Activated CD4-positive, alpha-beta T cell treated with anti-CD3 and anti-CD28 coated beads, Interleukin-2, amount 10 ng/mL, durations not matched to agents 24 days and 14 days (primary cell): ENCODE measurements at regions not wholly inside any gene's neighbourhood (a gene's known extent, or its start where the extent isn't known, plus 50 kb on each side); places are given as distances from the start of the nearest gene placed in this dataset.
"Not testable (repeated sequence)": the region's sequence is repeated elsewhere in the genome, so short reads cannot be mapped to it uniquely, and the experiment has no call there.

ENCODE experiments used
- DNase-seq: peaks from one replicate; pipeline ENCODE4 v3.0.0; 2022
- H3K27ac Mint-ChIP-seq: one replicate; pipeline ENCODE4 v1.8.0; 2022; ENCODE audit warnings: mild to moderate bottlenecking, mixed read lengths
- H3K27me3 Mint-ChIP-seq: one replicate; pipeline ENCODE4 v1.8.0; 2022; ENCODE audit warnings: mixed read lengths
- H3K36me3 Mint-ChIP-seq: one replicate; pipeline ENCODE4 v1.8.0; 2022; ENCODE audit warnings: low read depth, mild to moderate bottlenecking, mixed read lengths
- H3K4me1 Mint-ChIP-seq: one replicate; pipeline ENCODE4 v1.8.0; 2021; ENCODE audit warnings: mixed read lengths
- H3K4me3 Mint-ChIP-seq: one replicate; pipeline ENCODE4 v1.8.0; 2022; ENCODE audit warnings: mild to moderate bottlenecking, moderate library complexity, mixed read lengths
- H3K9me3 Mint-ChIP-seq: one replicate; pipeline ENCODE4 v1.8.0; 2021; ENCODE audit warnings: mixed read lengths
- intact Hi-C: fragments of 100-400 bp; cut with micrococcal nuclease; formaldehyde crosslinking; loops from one replicate; pipeline ENCODE4 v1.15.1; 2023

DNA sequence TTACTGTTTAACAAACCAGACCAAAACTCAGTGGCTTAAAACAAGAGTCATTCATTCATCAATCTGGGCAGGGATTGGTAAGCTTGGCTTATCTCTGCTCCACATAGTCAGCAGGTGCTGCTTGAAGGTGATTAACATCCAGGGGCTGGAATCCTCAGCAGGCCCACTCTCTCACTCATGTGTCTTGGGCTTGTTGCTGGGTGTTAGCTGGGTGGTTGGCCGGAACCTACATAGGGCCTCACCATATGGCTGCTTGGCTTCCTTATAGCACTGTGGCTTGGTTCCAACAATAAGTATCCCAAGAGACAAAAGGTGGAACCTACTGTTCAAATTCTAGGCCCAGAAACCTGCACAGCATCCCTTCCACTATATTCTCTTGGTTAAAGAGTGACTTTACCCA, 125.0 kb downstream of the RASGEF1B start:
- intact Hi-C loops: no loop called here

DNA sequence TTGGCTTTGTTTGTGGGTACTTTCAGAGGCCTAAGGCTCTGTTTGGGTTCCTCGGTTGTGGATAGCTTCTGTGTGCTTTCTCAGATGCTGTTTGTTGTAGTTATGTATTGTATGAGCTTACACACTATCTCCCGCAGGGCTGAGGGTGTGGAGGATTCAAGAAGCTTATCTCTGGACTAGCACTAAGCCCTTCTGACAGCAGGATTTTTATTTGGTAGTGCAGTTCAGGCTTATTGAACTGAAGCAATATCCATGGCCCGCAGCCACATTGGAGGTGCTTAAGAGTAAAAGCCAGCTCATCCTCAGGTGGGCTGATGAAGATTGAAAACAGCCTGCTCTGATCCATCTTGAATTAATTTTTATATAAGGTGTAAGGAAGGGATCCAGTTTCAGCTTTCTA, 128.2 kb downstream of the RASGEF1B start:
- Mint-ChIP-seq H3K36me3 (no peaks in the 10 kb centered on the region), H3K4me1 (no peaks in the 10 kb centered on the region), H3K4me3 (no peak overlapping the region), H3K27me3 (peaks cover 6% of the 10 kb centered on the region), H3K9me3 (peaks cover 5% of the 10 kb centered on the region), H3K27ac (no peak overlapping the region)
- intact Hi-C loops: no loop called here
- no peak for DNase-seq

More for the DNA sequence above, 125.0 kb downstream of the RASGEF1B start:
- H3K9me3 Mint-ChIP-seq: no peaks in the 10 kb centered on the region
- DNase-seq: no peak
- H3K27me3 Mint-ChIP-seq: peaks cover 2% of the 10 kb centered on the region
- H3K4me1 Mint-ChIP-seq: no peaks in the 10 kb centered on the region
- H3K27ac Mint-ChIP-seq: no peak overlapping the region
- no peak overlapping the region for H3K4me3 Mint-ChIP-seq
- no peaks in the 10 kb centered on the region for H3K36me3 Mint-ChIP-seq

GRCh38 chr4:81343046-81343445, 128.0 kb upstream of the PRKG2 start:
- DNase-seq: no peak
- intact Hi-C loops: no loop called here
- H3K4me1 Mint-ChIP-seq: no peaks in the 10 kb centered on the region
- H3K4me3 Mint-ChIP-seq: no peak overlapping the region
- H3K9me3 Mint-ChIP-seq: peaks cover 5% of the 10 kb centered on the region
- H3K27me3 Mint-ChIP-seq: peaks cover 6% of the 10 kb centered on the region
- no peak overlapping the region for H3K27ac Mint-ChIP-seq
- no peaks in the 10 kb centered on the region for H3K36me3 Mint-ChIP-seq

DNA sequence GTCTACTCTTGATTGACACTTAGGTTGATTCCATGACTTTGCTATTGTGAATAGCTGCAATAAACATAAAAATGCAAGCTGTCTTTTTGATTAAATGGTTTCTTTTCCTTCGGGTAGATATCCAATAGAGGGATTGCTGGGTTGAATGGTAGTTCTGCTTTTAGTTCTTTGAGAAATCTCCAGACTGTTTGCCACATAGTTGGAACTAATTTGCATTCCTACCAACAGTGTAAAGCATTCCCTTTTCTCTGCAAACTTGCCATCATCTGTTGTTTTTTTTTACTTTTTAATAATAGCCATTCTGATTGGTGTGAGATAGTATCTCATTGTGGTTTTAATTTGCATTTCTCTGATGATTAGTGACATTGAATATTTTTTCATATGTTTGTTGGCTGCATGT, 122.2 kb upstream of the PRKG2 start:
- intact Hi-C loops: no loop called here
- no peak for DNase-seq

DNA sequence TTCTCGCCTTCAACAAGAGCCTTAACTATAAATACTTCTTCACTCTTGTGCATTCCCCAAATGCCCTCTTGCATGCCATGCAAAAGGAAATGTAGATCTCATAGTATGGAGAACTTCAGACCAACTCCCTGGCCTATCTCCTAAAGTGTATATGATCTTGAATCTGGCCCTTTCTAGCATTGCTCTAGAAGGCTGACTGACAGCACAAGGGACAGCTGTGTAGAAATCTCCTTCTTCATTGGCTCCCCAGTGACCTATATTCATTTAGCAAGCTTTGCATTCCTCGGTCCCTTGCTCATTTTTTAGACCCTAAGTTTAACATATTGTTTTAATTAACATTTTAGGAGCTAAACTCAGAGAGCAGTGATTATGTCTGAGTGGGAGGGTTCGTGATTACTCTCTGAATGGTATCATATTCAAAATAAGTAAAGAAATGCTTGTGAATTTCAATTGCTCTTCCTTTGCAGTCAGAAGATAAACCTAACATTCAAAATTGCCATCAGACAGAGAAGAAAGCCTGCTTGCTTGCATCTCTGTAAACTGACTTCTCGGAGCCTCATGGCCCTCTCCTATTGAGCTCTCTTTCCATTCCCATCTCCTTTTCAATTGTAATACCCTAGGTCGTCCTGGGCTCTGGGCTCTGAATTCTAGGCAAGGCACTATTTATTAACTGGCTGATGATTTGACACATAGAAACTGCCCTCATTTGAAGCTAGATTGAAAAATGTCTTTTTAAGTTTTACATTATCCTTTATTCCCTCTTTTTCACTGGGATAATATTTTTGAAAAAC, 120.3 kb upstream of the PRKG2 start:
- no peak for DNase-seq
- no peaks in the 10 kb centered on the region for H3K4me1 Mint-ChIP-seq
- H3K36me3 Mint-ChIP-seq: no peaks in the 10 kb centered on the region
- no peaks in the 10 kb centered on the region for H3K9me3 Mint-ChIP-seq
- intact Hi-C loops: no loop called here
- H3K4me3 Mint-ChIP-seq: no peak overlapping the region
- H3K27ac Mint-ChIP-seq: no peak overlapping the region
- peaks cover 3% of the 10 kb centered on the region for H3K27me3 Mint-ChIP-seq

More for the DNA sequence above, 122.2 kb upstream of the PRKG2 start:
- H3K27me3 Mint-ChIP-seq: peaks cover 8% of the 10 kb centered on the region
- no peak overlapping the region for H3K4me3 Mint-ChIP-seq
- no peaks in the 10 kb centered on the region for H3K4me1 Mint-ChIP-seq
- peaks cover 5% of the 10 kb centered on the region for H3K9me3 Mint-ChIP-seq
- no peak overlapping the region for H3K27ac Mint-ChIP-seq
- H3K36me3 Mint-ChIP-seq: no peaks in the 10 kb centered on the region

DNA sequence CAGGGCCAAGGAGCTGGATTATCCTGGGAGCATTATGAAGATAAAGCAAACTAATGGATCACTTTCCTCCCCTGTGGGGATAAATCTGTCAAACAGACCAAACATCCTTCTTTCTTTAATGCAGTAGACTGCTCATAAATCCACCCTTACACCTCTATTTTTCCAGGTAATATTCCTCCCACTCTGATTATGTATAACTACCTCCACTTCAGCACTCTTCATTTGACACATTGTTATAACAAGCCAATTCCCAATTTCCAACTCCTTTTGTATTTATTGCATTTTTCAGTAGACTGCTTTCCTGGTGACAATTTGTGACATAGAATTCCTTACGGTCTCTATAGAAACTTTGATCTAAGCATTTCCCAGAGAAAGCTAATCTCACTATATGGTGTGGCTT, 115.0 kb upstream of the PRKG2 start:
- intact Hi-C loops: no loop called here
- no peak for DNase-seq
- H3K9me3 Mint-ChIP-seq: no peaks in the 10 kb centered on the region
- no peak overlapping the region for H3K4me3 Mint-ChIP-seq
- no peaks in the 10 kb centered on the region for H3K27me3 Mint-ChIP-seq
- H3K27ac Mint-ChIP-seq: no peak overlapping the region
- no peaks in the 10 kb centered on the region for H3K36me3 Mint-ChIP-seq
- H3K4me1 Mint-ChIP-seq: no peaks in the 10 kb centered on the region

- no peak for DNase-seq
- Mint-ChIP-seq H3K27ac (no peak overlapping the region), H3K4me3 (no peak overlapping the region), H3K4me1 (no peaks in the 10 kb centered on the region), H3K36me3 (no peaks in the 10 kb centered on the region), H3K27me3 (no peaks in the 10 kb centered on the region), H3K9me3 (no peaks in the 10 kb centered on the region)
- intact Hi-C loops: no loop called here
Observed at GRCh38 chr4:81326581-81326980, 111.6 kb upstream of the PRKG2 start.

- H3K27ac Mint-ChIP-seq, H3K27me3 Mint-ChIP-seq, DNase-seq, H3K4me1 Mint-ChIP-seq, H3K4me3 Mint-ChIP-seq, H3K36me3 Mint-ChIP-seq, intact Hi-C loops, H3K9me3 Mint-ChIP-seq: not testable (repeated sequence)
Observed at GRCh38 chr4:81324594-81324993, 109.6 kb upstream of the PRKG2 start.

DNA sequence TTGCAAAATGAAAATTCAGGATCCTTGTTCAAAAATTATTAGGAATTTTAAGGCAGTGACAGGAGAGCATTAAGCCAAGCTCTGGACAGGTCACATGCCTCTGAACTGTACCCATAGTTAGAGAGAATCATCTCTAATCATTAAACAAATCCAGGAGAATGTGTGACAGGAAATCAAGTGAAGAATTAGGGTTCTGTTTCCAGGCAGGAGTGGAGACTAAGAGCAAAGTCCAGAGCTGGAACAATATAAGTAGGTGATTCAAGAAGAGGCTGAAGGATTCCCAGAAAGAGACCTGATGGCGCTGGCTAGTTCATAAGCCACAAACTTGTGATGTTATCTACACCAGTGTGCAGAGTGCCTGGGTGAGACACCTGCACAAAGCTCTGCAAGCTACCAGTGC, 104.6 kb upstream of the PRKG2 start:
- no peaks in the 10 kb centered on the region for H3K36me3 Mint-ChIP-seq
- H3K4me3 Mint-ChIP-seq: no peak overlapping the region
- no peak for DNase-seq
- intact Hi-C loops: no loop called here
- H3K27me3 Mint-ChIP-seq: no peaks in the 10 kb centered on the region
- H3K4me1 Mint-ChIP-seq: no peaks in the 10 kb centered on the region
- no peaks in the 10 kb centered on the region for H3K9me3 Mint-ChIP-seq
- H3K27ac Mint-ChIP-seq: no peak overlapping the region

DNA sequence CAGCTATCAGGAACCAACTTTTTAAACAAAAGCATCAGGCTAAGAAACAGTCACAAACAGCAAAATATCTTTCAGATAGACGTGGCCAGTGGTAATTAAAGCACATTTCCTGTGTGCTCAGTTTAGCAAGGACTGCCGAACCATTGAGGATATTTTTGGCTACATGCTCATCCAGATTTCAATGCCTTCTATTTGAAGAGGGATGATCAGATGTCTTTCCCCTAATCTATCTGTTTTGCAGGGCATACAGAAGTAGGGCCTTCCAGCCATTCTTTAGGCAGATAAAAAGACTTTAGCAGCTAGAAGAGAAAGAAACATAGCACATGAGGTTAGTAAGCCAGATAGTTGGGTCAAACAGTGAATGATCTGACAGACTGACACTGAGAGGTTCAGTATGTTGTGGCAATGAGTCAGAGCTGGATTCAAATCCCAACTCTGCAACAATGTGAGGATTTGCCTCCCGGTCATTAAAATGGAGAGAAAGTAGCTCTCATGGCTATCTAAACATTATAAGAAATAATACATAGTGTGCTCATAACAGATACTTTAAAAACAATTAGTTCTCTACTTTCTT, 100.0 kb upstream of the PRKG2 start:
- DNase-seq: no peak
- Mint-ChIP-seq H3K27ac (no peak overlapping the region), H3K36me3 (no peaks in the 10 kb centered on the region), H3K9me3 (no peaks in the 10 kb centered on the region), H3K4me3 (no peak overlapping the region), H3K27me3 (no peaks in the 10 kb centered on the region), H3K4me1 (no peaks in the 10 kb centered on the region)
- intact Hi-C loops: no loop called here

DNA sequence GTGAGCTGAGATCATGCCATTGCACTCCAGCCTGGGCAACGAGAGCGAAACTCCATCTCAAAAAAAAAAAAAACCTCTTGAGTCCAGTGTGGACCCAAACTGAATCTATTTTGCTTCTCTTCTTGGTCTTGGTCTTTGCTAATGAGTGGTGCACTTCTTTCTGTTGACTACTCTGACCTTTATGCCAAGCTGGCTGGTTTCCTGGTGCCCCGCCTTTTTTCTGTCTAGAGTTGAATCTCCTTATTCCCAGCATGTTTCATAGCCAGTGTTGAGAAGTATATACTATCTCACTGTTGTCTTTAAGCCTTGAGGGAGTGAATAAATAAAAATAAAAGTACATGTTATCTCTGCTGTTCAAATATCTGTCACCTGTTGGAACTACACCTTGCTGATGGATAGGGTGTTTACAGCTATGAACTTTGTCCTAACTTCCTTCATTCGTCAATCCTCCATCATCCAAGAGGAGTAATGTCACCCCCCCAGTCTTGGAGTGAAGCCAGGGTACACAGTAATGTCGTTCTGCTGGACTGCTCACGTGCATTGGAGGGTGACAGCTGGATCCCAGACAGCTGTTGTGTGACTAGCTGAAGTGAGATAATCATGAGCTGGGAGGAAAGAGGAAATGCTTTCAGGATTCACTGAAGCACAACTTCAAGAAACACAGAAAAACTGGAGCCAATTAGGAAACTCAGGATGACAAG, 99.3 kb upstream of the PRKG2 start:
- no peak for DNase-seq
- H3K4me1 Mint-ChIP-seq: no peaks in the 10 kb centered on the region
- no peaks in the 10 kb centered on the region for H3K9me3 Mint-ChIP-seq
- no peak overlapping the region for H3K27ac Mint-ChIP-seq
- no peaks in the 10 kb centered on the region for H3K36me3 Mint-ChIP-seq
- no peak overlapping the region for H3K4me3 Mint-ChIP-seq
- no peaks in the 10 kb centered on the region for H3K27me3 Mint-ChIP-seq
- intact Hi-C loops: no loop called here

DNA sequence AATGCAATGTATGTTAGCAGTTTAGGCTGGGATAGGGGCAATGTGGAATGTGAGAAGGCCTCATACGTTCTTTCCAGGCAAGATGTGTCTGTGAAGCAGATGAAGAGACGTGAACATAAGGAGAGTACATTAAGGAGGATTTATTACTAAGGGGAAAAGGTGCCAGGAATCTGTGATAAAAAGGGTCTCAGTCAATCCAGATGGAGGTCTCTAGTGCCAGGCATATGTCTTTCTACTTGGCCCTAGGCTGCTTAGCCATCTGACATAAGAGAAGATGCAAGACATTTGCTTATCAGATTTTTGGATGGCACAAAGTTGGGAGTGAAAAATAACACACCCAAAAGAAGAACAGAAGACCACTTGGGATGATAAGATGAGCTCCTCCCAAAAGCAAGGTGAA, 93.0 kb upstream of the PRKG2 start:
- no peaks in the 10 kb centered on the region for H3K4me1 Mint-ChIP-seq
- H3K4me3 Mint-ChIP-seq: no peak overlapping the region
- no peaks in the 10 kb centered on the region for H3K27me3 Mint-ChIP-seq
- H3K36me3 Mint-ChIP-seq: no peaks in the 10 kb centered on the region
- no peak overlapping the region for H3K27ac Mint-ChIP-seq
- no peaks in the 10 kb centered on the region for H3K9me3 Mint-ChIP-seq
- intact Hi-C loops: no loop called here
- no peak for DNase-seq

DNA sequence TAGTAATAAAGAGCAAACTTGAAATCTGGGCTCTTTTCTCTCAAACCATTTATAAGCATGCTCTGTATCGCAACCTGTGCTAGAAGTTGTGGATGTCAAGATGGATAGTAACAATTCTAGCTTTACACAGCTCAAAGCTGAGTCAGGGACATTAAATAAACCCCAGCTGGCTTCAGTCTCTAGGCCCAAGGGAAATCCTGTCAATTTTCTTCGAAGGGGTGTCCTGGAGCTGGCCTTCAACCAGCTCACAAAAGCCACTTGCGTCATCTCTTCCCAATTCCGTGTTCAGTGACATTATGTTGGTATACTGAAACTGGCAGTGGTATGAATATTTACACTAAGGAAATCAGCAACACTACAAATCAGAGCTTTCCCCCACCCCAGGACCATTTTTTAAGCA, 89.8 kb upstream of the PRKG2 start:
- no peaks in the 10 kb centered on the region for H3K36me3 Mint-ChIP-seq
- intact Hi-C loops: no loop called here
- no peaks in the 10 kb centered on the region for H3K9me3 Mint-ChIP-seq
- H3K4me3 Mint-ChIP-seq: no peak overlapping the region
- no peaks in the 10 kb centered on the region for H3K27me3 Mint-ChIP-seq
- DNase-seq: no peak
- no peaks in the 10 kb centered on the region for H3K4me1 Mint-ChIP-seq
- H3K27ac Mint-ChIP-seq: no peak overlapping the region

GRCh38 chr4:81300352-81300751, 85.3 kb upstream of the PRKG2 start:
- intact Hi-C loops, H3K27me3 Mint-ChIP-seq, DNase-seq, H3K4me1 Mint-ChIP-seq, H3K4me3 Mint-ChIP-seq, H3K27ac Mint-ChIP-seq, H3K9me3 Mint-ChIP-seq, H3K36me3 Mint-ChIP-seq: not testable (repeated sequence)
